Endothelial cell (in vitro differentiated cells): ENCODE measurements at regions not wholly inside any gene's neighbourhood (a gene's known extent, or its start where the extent isn't known, plus 50 kb on each side); places are given as distances from the start of the nearest gene placed in this dataset.
"Not testable (repeated sequence)": the region's sequence is repeated elsewhere in the genome, so short reads cannot be mapped to it uniquely, and the experiment has no call there.

Experiments
- DNase-seq: peaks from one replicate; pipeline ENCODE4 v3.0.0; 2021; ENCODE audit warnings: low spot score
- H3K27ac Mint-ChIP-seq: one replicate; pipeline ENCODE4 v1.8.0; 2021; ENCODE audit warnings: mixed read lengths, inconsistent platforms; ENCODE audit not compliant: unreplicated experiment
- H3K27me3 Mint-ChIP-seq: one replicate; pipeline ENCODE4 v1.8.0; 2021; ENCODE audit warnings: mild to moderate bottlenecking, moderate library complexity, mixed read lengths, inconsistent platforms; ENCODE audit not compliant: unreplicated experiment
- H3K36me3 Mint-ChIP-seq: one replicate; pipeline ENCODE4 v1.8.0; 2021; ENCODE audit warnings: mild to moderate bottlenecking, low read depth, mixed read lengths, inconsistent platforms; ENCODE audit not compliant: unreplicated experiment
- H3K4me1 Mint-ChIP-seq: one replicate; pipeline ENCODE4 v1.8.0; 2021; ENCODE audit warnings: mild to moderate bottlenecking, mixed read lengths, inconsistent platforms; ENCODE audit not compliant: unreplicated experiment
- H3K4me3 Mint-ChIP-seq: one replicate; pipeline ENCODE4 v1.8.0; 2021; ENCODE audit warnings: mild to moderate bottlenecking, mixed read lengths, inconsistent platforms; ENCODE audit not compliant: unreplicated experiment
- H3K9me3 Mint-ChIP-seq: one replicate; pipeline ENCODE4 v1.8.0; 2021; ENCODE audit warnings: mixed read lengths, inconsistent platforms; ENCODE audit not compliant: unreplicated experiment
- CTCF ChIP-seq: fragments of 200-600 bp; sonication (generic); IDR thresholded peaks from one replicate; pipeline ENCODE4 v1.5.0; 2021; ENCODE audit warnings: antibody characterized with exemption; ENCODE audit not compliant: unreplicated experiment

GRCh38 chr5:68070591-68071281 is 144.8 kb upstream of the PIK3R1 start:
- H3K36me3 Mint-ChIP-seq, result no peaks in the 10 kb centered on the region
- no peaks in the 10 kb centered on the region for H3K27me3 Mint-ChIP-seq
- no peak for DNase-seq
- no peak overlapping the region for H3K27ac Mint-ChIP-seq
- no peaks in the 10 kb centered on the region for H3K9me3 Mint-ChIP-seq
- H3K4me3 Mint-ChIP-seq, result no peak overlapping the region
- TF ChIP-seq CTCF, result no peak
- H3K4me1 Mint-ChIP-seq, result peaks cover 11% of the 10 kb centered on the region

DNA sequence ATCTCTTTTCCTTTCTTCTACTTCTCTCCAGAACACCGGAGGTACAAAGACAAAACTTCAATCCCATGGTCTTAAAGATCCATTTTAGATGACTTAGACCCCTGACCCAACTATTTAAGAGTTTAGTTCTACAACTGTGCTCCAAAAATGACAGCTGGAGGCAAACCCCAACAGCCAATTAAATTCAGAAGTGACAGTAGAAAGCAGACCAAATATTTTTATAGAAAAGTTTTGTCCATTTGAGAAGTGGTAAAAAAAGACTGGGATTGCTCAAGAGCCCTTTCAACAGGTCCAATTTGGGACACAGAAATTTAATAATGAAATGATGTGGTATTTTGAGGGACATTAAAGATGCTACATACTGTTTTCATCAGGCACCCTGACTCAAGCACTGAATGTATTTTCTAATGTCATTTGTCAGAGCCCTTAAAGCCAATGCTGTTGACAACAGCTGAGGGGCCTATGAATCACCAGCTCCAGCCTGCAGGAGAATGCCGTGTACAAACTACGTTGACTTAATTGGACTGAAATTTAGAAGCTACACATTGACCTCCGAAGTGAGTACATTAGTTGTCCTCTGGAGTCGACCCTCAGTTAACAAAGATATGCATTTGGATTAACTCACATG is 147.5 kb upstream of the PIK3R1 start:
- no peaks in the 10 kb centered on the region for H3K9me3 Mint-ChIP-seq
- TF ChIP-seq CTCF, result no peak
- no peak for DNase-seq
- H3K27me3 Mint-ChIP-seq, result no peaks in the 10 kb centered on the region
- no peaks in the 10 kb centered on the region for H3K4me1 Mint-ChIP-seq
- H3K27ac Mint-ChIP-seq, result no peak overlapping the region
- no peaks in the 10 kb centered on the region for H3K36me3 Mint-ChIP-seq
- H3K4me3 Mint-ChIP-seq, result no peak overlapping the region

- TF ChIP-seq CTCF, result no peak
- no peak overlapping the region for H3K27ac Mint-ChIP-seq
- H3K9me3 Mint-ChIP-seq, result no peaks in the 10 kb centered on the region
Observed at GRCh38 chr5:68067291-68067690, 148.3 kb upstream of the PIK3R1 start.

DNA sequence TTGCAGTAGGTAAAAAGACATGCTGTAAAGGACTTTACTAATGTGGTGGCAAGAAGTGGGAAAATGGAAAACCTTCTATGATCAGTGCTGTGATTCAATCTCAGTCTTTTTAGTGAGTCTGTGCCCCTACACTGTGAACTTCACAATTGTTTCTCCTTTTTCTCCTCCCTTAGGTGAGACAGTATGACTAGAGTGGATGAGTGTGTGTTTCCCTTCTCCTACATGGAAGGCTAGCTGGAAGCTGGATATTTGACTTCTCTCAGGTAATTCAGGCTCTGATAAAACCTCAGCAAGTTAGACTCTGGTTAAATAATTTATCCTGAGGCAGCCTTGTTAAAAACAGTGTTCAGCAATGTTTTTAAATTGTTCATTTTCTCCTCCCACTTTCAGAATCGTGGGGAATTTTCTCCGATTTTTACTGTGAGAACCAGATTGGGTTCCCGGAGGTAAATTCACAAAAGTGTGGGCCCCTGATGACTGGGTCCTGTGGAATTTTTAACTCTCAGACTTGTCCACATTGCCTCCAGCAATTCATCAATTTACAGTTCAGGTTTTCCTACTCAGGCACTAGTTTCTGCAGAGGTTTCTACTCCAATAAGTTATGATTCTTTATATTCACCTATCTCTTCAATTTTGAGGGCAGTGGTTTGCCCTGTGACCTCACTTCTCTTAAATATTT is 149.1 kb upstream of the PIK3R1 start:
- Mint-ChIP-seq H3K27ac (no peak overlapping the region), H3K27me3 (no peaks in the 10 kb centered on the region), H3K9me3 (no peaks in the 10 kb centered on the region), H3K4me3 (no peak overlapping the region), H3K36me3 (no peaks in the 10 kb centered on the region), H3K4me1 (no peaks in the 10 kb centered on the region)
- no peak for TF ChIP-seq CTCF
- DNase-seq, result no peak

More at GRCh38 chr5:68067291-68067690, 148.3 kb upstream of the PIK3R1 start:
- no peak for DNase-seq
- Mint-ChIP-seq H3K4me1 (no peaks in the 10 kb centered on the region), H3K4me3 (no peak overlapping the region), H3K36me3 (no peaks in the 10 kb centered on the region), H3K27me3 (no peaks in the 10 kb centered on the region)

DNA sequence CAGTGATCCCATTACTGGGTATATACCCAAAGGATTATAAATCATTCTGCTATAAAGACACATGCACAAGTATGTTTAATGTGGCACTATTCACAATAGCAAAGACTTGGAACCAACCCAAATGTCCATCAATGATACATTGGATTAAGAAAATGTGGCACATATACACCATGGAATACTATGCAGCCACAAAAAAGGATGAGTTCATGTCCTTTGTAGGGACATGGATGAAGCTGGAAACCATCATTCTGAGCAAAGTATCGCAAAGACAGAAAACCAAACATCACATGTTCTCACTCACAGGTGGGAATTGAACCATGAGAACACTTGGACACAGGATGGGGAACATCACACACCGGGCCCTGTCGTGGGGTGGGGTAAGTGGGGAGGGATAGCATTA is 150.2 kb upstream of the PIK3R1 start:
- H3K4me3 Mint-ChIP-seq, H3K4me1 Mint-ChIP-seq, DNase-seq, H3K36me3 Mint-ChIP-seq, H3K27ac Mint-ChIP-seq, H3K9me3 Mint-ChIP-seq, H3K27me3 Mint-ChIP-seq: not testable (repeated sequence)
